ENCODE measurements at regions not wholly inside any gene's neighbourhood (a gene's known extent, or its start where the extent isn't known, plus 50 kb on each side); places are given as distances from the start of the nearest gene placed in this dataset.
"Not testable (repeated sequence)": the region's sequence is repeated elsewhere in the genome, so short reads cannot be mapped to it uniquely, and the experiment has no call there.

- DNase-seq: no peak
Measured at GRCh38 chr18:27558388-27559155, 373.5 kb upstream of the CHST9 start.

- no peak for DNase-seq
Measured at GRCh38 chr18:27556741-27557140, 371.6 kb upstream of the CHST9 start.

GRCh38 chr18:27549335-27550039, 364.4 kb upstream of the CHST9 start:
- DNase-seq: no peak

GRCh38 chr18:27546991-27547390, 361.9 kb upstream of the CHST9 start:
- no peak for DNase-seq

GRCh38 chr18:27544206-27544605, 359.1 kb upstream of the CHST9 start:
- DNase-seq: no peak

GRCh38 chr18:27541293-27541692, 356.2 kb upstream of the CHST9 start:
- DNase-seq: no peak

GRCh38 chr18:27540111-27540510, 355.0 kb upstream of the CHST9 start:
- no peak for DNase-seq

- no peak for DNase-seq
Measured at GRCh38 chr18:27528925-27529521, 343.9 kb upstream of the CHST9 start.

- no peak for DNase-seq
Measured at GRCh38 chr18:27527856-27528255, 342.7 kb upstream of the CHST9 start.

GRCh38 chr18:27520401-27520800, 335.3 kb upstream of the CHST9 start:
- DNase-seq: no peak

GRCh38 chr18:27510036-27510633, 325.0 kb upstream of the CHST9 start:
- DNase-seq: not testable (repeated sequence)

- no peak for DNase-seq
Measured at GRCh38 chr18:27501671-27502070, 316.6 kb upstream of the CHST9 start.

GRCh38 chr18:27500531-27500930, 315.4 kb upstream of the CHST9 start:
- DNase-seq: no peak

GRCh38 chr18:27497246-27497645, 312.1 kb upstream of the CHST9 start:
- DNase-seq: no peak

- no peak for DNase-seq
Measured at GRCh38 chr18:27493182-27493581, 308.1 kb upstream of the CHST9 start.

- DNase-seq: no peak
Measured at GRCh38 chr18:27491772-27492171, 306.7 kb upstream of the CHST9 start.

- DNase-seq: no peak
Measured at GRCh38 chr18:27483276-27483675, 298.2 kb upstream of the CHST9 start.

GRCh38 chr18:27478459-27478858, 293.4 kb upstream of the CHST9 start:
- no peak for DNase-seq

GRCh38 chr18:27473318-27473717, 288.2 kb upstream of the CHST9 start:
- DNase-seq: no peak

GRCh38 chr18:27467073-27467472, 282.0 kb upstream of the CHST9 start:
- DNase-seq: no peak

- DNase-seq: no peak
Measured at GRCh38 chr18:27461957-27462356, 276.8 kb upstream of the CHST9 start.

- no peak for DNase-seq
Measured at GRCh38 chr18:27449104-27449503, 264.0 kb upstream of the CHST9 start.

- no peak for DNase-seq
Measured at GRCh38 chr18:27447930-27448329, 262.8 kb upstream of the CHST9 start.

- DNase-seq: no peak
Measured at GRCh38 chr18:27447451-27447881, 262.4 kb upstream of the CHST9 start.
